ENCODE measurements at regions not wholly inside any gene's neighbourhood (a gene's known extent, or its start where the extent isn't known, plus 50 kb on each side); places are given as distances from the start of the nearest gene placed in this dataset.
"Not testable (repeated sequence)": the region's sequence is repeated elsewhere in the genome, so short reads cannot be mapped to it uniquely, and the experiment has no call there.

DNA sequence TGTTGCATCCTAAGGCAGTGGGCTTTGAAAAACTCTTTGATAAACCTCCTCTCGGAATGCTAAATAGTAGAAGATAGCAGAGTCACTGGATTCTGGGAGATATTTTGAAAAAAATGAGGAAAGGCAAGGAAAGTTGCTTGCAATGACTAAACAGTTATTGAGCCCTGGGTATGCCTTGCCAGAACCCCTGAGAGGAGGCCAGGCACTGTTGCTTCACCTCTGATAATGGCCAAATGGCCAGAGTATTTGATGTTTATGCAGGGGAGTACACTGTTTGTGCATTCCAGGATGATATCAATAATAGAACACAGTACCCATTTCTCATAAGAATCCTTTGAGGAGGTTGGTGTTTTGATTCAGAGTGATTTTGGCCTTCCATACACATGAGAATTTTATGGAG, 935.1 kb upstream of the WWC1 start:
- DNase-seq, result no peak

DNA sequence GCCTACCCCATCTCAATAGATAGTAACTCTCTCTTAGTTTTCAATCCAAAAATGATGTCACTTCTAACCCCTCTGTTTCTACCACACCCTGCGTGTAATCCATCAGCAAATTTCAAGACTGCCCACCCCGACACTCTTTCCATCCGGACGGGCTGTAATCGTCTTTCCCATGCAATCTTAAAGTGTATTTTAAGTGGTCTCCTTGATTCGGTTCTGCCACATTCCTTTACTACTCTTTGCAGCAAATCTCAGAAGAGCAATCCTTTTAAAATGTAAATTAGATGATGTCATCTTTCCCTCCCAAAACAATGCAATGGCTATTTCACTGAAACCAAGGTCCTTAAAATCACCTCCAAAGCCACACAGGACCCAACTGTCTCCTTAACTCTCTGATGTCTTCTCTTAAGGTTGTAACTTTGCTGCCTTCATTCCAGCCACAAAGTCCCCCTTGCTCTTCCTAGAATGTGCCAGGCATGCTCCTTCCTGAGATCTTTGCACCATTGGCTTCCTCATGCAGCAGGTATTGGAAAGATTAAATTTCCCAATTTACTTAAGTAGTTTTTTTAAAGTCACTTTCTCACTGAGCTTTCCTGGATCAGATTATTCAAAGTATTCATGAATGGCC, 932.5 kb upstream of the WWC1 start:
- DNase-seq, result no peak

DNA sequence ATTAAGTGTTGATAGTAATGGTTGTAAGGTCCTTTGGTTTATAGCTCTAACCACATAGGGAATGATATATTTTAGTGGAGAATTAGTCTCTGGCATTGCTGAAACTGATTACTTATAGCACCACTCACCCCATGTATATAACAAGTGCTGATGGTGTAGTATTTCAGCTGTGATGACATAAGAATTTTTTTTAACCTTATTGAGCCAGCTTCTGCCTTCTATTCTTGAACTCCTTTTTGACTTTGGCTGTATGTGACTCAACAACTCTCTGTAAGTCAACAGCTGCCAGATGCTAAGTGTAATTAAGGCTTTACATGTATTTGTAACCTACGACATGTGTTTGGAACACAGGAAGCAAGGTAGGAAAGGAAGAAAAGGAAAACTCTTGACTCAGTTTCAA, 929.6 kb upstream of the WWC1 start:
- DNase-seq, result no peak

DNA sequence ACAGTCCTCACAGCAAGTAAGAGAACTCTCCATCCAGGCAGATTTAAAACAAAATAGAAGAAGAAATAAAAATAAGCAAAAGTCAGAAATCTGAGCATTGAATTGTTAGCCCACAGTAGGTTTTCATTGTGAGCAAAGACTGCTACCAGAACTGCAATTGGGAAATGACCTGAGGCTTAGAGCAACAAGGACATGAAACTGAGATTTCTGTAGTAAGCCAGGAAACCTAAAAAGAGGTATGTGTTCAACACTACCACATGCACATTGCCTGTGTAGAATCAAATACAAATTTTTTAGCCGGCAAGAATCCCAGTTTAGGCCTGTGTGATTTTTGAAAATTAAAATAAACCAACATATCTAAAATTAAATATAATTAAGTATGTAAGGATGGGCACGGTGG, 928.4 kb upstream of the WWC1 start:
- DNase-seq, result no peak

DNA sequence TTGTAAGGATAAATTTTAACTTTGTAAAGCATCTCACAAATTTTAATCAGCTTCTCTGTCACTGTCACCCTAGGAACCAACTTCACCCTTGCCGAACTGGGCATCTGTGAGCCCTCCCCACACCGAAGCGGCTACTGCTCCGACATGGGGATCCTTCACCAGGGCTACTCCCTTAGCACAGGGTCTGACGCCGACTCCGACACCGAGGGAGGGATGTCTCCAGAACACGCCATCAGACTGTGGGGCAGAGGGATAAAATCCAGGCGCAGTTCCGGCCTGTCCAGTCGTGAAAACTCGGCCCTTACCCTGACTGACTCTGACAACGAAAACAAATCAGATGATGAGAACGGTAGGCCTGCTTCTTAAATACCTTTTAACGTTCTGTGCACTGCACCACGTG, 916.3 kb upstream of the WWC1 start:
- DNase-seq, result no peak

DNA sequence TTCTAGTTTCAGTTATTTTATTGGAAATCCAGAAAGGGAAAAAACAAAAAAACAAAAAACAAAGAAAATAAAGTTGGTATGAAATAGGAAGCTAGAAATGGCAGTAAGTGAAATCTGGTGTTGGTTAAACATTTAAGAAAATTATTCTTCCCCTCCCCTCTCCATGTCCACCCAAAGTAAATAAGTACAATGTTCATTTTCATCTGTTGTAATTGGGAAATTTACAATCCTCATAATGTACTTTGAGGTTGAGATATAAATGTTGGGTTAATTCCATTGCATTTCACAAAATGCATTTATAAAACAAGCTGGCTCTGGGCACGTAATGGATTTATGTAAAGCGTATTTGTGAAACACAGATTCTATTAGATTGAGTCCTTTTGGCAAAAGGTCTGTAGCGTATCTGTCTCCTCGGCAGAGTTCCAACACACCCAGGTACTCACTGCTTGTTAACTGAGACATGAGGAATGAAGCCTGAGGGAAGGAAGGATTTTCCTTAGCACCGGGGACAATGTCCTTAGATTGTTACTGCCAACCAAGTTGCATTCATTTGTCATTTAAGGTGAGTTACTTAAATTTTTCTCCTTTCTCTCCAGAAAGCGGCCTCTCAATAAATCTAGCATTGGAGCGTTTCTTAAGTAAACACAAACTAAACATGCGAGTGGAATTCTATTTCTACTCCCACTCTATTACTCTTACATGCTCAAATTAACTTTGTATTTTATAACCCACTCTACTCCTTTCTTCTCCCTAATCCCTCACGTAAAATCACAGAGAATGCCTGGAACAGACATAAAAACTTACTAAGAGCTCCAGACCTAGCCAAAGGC, 912.3 kb upstream of the WWC1 start:
- no peak for DNase-seq

DNA sequence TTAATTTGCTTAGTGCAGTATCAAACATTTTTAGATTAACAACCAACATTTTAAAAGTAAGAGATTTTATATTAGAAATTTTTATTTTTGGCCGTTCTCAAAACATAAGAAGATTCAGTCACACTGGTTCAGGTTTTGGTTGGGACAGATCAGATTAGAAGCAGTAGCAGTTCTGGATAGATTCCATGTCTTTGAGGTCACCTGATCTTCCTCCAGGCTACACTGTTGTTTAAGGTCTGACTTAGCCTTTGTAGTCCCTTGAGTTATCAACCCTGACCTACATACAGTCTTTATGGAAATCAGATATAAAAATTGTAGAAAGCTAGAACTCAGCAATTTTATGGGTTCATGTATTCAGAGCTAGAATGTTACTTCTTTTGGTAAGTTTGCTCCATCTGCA, 910.0 kb upstream of the WWC1 start:
- no peak for DNase-seq

DNA sequence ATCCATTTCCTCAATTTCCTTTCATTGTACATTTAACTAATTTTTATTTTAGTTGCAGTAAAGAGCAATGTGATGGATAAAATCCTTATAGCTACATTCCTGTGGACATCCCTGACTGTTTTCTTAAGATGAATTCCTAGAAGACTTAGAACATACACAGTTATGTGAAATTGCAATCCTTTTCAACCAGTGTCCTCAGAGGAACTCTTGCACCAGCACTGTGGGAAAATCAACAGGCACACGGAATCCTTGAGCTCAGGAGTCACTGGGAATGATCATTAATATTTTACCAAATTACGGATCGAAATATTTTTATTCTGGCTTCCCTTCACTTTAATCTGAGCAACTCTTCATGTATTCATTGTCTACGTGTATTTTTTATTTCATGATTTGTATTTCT, 901.9 kb upstream of the WWC1 start:
- no peak for DNase-seq

DNA sequence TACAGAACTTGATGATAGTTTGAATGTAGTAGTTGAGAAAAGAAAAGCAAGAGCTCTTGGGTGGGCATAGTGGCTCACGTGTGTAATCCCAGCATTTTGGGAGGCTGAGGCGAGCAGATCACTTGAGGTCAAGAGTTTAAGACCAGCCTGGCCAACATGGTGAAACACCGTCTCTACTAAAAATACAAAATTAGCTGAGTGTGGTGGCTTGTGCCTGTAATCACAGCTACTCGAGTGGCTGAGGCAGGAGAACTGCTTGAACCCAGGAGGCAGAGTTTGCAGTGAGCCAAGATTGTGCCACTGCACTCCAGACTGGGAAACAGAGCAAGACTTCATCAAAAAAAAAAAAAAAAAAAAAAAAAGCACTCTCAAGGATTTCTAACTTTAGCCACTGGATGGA, 900.2 kb upstream of the WWC1 start:
- DNase-seq, result not testable (repeated sequence)

DNA sequence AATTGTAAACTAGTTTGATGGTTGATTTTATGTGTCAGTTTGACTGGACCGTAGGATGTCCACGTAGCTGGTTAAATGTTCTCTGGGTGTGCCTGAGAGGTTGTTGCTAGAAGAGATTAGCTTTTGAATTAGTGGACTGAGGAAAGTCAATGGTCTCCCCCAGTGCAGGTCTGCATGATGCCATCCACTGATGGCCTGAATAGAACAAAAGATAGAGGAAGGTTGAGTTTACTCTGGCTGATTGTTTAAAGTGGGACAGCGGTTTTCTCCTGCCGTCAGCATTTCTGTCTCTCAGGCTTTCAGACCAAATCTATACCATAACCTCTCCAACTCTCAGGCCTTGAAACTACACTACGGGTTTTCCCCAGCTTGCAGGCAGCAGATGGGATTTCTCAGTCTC, 899.2 kb upstream of the WWC1 start:
- no peak for DNase-seq

DNA sequence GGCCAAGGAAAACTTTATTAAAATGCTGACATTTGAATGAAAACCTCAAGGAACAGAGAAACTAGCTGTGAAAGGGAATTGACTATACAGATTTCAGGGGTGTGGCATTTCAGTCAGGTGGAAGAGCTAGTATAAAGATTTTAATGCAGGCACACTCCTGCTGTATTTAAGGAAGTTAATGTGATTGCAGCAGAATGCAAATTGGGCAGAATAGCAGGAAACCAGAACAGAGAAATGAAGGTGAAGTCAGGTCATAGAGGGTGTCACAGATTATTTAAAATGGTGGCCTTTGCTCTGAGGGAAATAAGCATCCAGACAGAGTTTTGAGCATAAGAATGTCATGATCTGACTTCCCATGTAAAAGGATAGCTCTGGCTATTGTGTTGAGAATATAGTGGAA, 898.1 kb upstream of the WWC1 start:
- DNase-seq, result no peak

DNA sequence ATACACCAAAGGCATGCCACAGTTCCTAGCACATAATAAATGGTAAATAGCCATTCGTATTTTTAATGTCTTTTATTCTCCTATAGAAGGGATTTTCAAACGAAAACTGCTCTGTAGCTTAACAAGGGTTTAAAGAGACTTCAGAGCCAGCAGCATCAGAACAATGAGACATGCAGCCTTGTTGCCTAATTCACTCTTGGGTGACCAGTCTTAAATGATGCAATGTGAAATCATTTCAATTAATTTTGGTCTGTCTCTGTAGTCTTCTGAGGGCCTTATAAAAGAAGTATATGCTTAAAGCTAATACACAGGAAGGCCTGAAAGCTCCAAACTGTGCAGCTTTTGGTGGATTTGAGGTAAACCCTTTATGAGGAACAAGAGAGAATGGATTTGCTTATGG, 888.8 kb upstream of the WWC1 start:
- no peak for DNase-seq

DNA sequence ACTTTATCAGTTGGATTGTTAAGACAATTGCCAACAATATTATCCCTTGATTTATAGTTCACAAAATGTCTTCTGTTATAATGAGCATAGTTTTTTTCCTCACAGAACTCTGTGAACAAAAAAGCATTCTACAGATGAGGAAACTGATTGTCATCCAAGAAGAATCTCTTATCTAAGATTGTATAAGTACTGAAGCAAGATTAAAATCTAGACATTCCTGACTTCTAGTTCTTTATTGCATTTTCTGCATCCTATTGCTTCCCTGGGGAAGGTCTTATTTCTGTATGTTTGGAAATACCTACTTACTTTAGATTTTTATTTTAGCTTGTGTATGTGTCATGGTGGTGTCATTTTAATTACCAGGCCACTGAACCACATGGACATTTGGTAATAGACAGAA, 884.9 kb upstream of the WWC1 start:
- no peak for DNase-seq

DNA sequence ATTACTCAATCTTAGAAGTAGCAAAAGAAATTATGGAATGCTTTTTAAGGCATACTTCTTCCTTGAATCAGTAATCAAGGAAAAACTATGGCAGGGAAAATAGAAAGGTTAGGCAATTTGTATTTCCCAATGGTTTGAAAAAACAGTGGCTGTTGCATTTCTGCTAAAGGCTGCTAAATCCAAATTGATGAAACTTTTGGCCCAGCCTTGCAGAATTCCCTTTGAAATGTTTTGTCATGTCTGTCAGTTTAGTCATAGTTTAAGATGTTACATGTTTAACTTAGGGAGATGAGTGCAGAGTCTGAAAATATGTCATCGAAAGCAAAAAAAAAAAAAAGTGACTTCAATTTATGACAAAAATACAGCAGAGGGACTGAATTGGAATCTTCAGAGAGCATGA, 878.9 kb upstream of the WWC1 start:
- DNase-seq, result no peak

DNA sequence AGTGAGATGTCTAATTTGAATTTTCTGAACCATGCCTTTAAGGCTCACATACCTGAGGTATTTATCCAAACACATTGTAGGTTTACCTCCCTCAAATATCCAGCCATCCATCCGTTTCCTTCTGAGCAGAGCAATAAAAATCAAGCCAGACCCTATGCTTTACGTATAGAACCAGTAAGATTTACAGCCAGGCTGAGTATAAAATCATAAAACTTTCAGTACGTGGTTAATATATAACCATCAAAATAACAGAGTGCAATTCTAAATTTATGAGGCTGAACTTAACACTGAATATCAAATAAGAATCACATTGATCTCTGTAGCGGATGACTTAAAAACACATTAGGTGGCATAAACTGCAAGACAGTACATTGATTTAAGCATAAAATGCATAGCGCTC, 877.9 kb upstream of the WWC1 start:
- no peak for DNase-seq

DNA sequence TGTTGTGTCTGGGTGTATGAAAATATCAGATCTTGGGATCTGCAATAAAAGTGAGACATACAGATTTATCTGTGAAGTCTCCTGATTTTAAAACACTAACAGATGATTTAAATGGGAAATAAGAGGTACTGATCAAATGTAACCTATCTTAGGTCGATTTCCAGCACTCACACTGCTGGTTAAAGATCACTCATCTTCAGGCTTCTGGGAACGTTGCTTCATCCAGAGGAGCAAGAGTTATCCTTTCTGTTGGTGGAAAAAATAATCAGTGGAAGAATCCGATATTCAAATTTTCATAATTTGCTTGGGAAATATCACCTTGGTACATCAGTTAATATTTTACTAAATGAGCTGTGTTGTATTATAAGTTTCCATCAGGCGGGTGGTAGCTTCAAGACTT, 876.8 kb upstream of the WWC1 start:
- no peak for DNase-seq

DNA sequence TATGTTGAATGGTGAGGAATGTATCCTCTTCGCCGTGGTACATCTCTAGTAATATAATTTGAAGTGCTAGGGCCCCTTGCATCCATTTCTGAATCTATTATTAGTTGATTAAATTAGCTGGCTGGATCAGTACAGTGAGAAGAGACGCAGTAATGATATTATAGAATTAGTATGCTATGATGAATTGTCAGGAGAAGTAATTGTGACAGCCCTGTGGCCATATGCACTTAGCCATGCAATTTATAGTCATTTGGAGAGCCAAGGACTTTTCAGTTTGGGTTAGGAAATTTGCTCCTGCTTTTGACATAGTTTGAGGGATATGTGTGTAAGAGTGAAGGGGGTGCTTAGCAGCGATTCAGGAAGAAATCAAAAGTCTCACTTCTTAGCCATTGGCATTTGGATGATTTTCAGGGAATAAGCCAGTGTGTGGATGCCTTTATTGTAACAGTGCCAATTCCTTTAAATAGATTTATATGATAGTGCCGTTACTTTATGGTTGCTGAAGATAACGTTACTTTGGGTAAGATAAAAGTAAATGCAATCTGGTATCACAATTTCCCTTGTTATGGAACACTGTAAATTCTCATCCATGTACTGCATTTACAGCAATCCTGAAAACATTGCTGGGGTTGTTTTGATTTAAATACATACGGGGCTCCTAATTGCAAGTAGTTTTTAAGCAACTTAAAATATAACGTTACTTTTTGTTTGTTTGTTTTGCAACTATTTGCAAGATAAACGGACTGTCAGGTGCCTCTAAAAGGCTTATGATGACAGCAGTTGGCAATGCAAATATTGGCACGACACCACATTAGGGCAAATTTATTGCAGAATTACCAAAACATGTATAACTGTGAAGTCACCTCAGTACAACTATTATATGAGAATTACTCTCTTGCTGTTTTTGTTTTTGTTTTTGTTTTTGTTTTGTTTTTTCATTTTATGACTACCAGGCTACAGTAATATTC, 875.4 kb upstream of the WWC1 start:
- no peak for DNase-seq

DNA sequence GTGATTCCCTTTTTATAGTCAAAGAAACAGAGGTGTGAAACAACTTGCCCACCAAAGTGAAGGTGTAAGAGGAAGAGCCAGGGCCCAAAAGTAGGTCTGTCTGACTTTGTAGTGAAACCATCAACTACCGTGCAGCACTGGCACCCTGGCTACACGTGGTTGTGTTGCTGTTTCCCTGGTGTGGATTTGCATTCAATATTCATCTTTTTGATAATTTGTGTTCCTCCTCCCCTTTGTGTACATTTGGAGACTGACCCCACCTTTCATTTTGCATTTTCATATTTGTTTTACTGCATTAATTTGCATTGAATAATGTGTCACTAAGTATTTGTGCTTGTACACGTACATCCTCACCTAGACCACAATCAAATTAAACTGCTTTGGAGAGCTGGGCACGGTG, 873.8 kb upstream of the WWC1 start:
- no peak for DNase-seq

DNA sequence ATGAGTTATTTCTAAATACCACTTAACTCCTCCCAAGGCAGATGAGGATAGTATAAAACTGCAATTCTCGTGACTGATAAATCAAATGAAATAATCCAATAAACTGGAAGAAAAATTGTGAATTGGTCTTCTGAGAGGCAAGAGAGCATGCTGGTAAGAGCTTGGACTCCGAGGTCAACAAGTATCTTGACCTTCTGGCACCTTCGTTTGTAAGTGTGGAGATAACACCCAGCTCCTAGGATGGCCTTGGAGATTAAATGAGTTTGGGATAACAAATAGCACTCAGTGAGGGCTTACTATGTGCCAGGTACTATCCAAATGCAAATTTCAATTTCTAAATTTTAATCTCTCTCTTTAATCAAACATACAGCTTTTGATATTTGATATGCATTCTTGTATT, 866.3 kb upstream of the WWC1 start:
- DNase-seq, result no peak

DNA sequence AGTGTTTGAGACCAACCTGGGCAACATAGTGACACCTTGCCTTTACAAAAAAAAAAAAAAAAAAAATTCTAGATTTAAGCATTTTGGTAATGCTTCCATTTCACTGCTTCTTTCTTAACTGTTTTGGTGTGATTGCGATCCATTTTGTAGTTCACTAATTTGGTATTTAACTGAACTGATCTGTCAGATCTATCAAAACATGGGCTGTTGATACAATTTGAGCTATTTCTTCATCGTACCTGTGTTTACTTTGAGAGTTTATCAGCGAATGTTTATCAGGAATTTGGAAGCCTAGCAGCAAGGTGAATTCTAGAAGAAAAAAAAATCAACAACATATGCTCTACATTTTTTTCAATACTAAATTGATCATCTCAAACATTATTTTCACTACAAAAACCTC, 864.9 kb upstream of the WWC1 start:
- DNase-seq, result no peak

DNA sequence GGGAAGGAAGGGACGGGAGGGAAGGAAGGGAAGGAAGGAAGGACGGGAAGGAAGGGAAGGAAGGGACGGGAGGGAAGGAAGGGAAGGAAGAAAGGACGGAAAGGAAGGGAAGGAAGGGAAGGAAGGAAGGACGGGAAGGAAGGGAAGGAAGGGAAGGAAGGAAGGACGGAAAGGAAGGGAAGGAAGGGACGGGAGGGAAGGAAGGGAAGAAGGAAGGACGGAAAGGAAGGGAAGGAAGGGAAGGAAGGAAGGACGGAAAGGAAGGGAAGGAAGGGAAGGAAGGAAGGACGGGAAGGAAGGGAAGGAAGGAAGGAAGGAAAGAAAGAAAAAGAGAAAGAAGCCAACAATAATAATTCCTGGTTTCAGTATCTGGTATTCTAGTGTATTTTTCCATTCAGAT, 863.8 kb upstream of the WWC1 start:
- not testable (repeated sequence) for DNase-seq

DNA sequence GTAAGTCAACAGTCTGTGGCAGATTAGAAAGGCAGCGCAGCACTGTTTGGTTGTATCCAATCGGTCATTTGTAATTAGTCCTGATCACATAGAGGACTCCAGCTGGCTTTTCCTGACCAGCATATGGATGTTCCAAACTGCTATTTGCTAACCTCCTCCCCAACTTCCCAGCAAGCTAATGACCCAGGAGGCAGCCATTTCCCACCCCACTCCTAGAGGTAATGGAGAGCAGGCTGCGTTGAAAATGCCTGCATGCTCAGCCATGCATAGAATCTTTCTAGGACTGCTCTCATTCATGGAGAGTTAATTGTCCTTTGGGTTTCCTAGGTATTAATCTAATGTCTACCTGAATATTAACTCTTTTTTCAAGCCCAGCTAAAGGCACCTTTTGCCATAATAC, 850.6 kb upstream of the WWC1 start:
- no peak for DNase-seq

DNA sequence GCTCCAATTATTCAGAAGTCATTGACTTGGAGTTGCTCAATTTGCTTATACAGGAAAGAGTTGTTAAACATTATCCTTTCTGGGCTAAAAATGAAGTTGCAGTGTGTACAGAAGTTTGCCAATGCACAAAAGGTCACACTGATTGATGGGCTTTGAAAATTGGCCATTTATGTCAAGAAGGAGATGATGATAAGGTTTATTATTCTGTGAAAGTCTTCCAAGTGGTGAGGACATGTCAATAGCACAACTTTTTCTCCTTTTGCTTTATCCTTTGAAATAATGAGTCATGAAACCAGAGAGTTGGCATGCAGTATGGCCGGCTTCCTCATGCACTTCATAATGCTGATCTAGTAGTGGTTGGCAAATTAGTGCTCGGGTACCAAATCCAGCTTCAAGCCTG, 848.5 kb upstream of the WWC1 start:
- DNase-seq, result no peak

Data from activated gamma-delta T cell treated with Interleukin-2 at 50 U/mL for 16 hours (primary cell).